ENCODE measurements at regions not wholly inside any gene's neighbourhood (a gene's known extent, or its start where the extent isn't known, plus 50 kb on each side); places are given as distances from the start of the nearest gene placed in this dataset.

DNA sequence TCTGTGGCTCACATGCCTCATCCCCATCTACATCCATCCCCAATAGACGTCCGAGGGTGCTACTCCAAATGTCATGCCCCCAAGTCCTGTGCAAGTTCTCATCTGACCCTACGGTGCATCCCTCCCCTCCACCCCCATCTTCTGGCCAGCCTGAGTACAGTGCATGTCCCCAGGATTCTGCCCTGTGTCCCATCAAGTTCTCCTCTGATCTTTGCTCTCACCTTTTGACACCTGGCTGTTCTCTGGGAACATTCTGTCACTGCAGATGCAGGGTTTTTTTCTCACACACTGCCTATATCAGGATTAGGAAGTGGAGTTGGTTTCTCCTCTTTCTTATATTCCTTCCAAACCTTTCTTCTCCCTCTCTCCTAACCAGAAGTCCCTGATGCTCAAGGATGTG is 377.2 kb downstream of the GADD45G start:
- TF ChIP-seq MAX (IDR thresholded peaks at IDR 0.05) (no peak), EGR1 (IDR thresholded peaks at IDR 0.05) (no peak), TAF1 (IDR thresholded peaks at IDR 0.05; ENCODE audit: low read depth) (no peak)
